DOHH2 (cell line): ENCODE measurements at regions not wholly inside any gene's neighbourhood (a gene's known extent, or its start where the extent isn't known, plus 50 kb on each side); places are given as distances from the start of the nearest gene placed in this dataset.

Experiments
- EZH2phosphoT487 ChIP-seq: fragments of 200-600 bp; sonication (generic); IDR thresholded peaks from 2 replicates; pipeline ENCODE4 v1.6.1; 2017; ENCODE audit warnings: borderline replicate concordance, mild to moderate bottlenecking, antibody characterized with exemption, low read length, moderate library complexity, mixed read lengths
- TF ChIP-seq, protein P1 (sequence below): fragments of 200-600 bp; sonication (generic); IDR thresholded peaks from one replicate; pipeline ENCODE4 v1.5.1; 2014; ENCODE audit warnings: antibody characterized with exemption, mild to moderate bottlenecking, low read depth, low read length; ENCODE audit not compliant: poor library complexity, severe bottlenecking

DNA sequence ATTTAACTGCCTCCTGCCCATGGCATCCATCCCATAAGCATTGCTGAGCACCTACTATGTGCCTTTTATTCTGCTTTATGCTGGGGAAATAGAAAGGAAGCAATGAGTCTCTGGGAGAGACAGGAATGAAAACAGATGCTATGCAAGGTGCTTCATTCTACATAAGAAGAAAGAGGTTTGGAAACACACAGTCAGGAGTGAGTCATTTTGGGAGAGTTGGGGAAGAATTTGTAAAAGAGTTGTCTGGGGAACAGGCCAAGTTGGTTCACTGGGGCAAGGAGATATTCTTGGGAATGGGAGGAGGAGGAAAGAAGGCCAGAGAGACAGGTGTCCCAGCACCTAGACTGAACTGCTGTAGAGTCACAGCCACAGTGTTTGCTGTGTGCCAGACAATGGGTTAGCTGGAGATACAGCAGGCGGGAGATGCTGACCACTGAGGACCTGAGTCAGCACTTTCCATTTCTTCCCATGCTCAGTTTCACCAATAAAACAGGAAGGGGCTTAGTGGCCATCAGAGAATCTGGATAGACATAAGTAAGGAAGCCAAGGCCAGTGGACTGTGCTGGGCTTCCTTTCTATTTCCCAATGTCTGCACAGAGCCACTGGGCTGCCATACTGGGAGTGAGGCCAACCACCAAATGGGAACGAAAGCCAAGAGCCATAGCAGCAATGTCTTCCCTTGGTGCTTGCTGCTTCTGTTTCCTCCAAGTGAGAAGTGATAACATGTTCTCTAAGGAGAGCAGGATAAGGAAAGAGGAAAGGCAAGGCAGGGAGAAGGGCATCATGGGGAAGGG, 187.7 kb upstream of the USP24 start:
- TF ChIP-seq, protein P1, sequence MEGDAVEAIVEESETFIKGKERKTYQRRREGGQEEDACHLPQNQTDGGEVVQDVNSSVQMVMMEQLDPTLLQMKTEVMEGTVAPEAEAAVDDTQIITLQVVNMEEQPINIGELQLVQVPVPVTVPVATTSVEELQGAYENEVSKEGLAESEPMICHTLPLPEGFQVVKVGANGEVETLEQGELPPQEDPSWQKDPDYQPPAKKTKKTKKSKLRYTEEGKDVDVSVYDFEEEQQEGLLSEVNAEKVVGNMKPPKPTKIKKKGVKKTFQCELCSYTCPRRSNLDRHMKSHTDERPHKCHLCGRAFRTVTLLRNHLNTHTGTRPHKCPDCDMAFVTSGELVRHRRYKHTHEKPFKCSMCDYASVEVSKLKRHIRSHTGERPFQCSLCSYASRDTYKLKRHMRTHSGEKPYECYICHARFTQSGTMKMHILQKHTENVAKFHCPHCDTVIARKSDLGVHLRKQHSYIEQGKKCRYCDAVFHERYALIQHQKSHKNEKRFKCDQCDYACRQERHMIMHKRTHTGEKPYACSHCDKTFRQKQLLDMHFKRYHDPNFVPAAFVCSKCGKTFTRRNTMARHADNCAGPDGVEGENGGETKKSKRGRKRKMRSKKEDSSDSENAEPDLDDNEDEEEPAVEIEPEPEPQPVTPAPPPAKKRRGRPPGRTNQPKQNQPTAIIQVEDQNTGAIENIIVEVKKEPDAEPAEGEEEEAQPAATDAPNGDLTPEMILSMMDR = no peak
- no peak for TF ChIP-seq EZH2phosphoT487
